MM.1S (cell line): ENCODE measurements at regions not wholly inside any gene's neighbourhood (a gene's known extent, or its start where the extent isn't known, plus 50 kb on each side); places are given as distances from the start of the nearest gene placed in this dataset.

Experiments used
- DNase-seq: peaks from one replicate; pipeline ENCODE4 v3.0.0-alpha.2; 2015
- H2AFZ ChIP-seq: fragments of 300-600 bp; sonication (generic); 2 replicates; pipeline ENCODE4 v1.6.0; 2016; ENCODE audit warnings: antibody characterized with exemption, low read length
- H3F3A ChIP-seq: fragments of 300-600 bp; sonication (generic); 2 replicates; pipeline ENCODE4 v1.6.1; 2016; ENCODE audit warnings: mild to moderate bottlenecking, antibody characterized with exemption, low read length, moderate library complexity, mixed read lengths; ENCODE audit not compliant: insufficient read depth
- H3K27ac ChIP-seq: fragments of 300-600 bp; sonication (generic); 2 replicates; pipeline ENCODE4 v1.5.1; 2016; ENCODE audit warnings: mild to moderate bottlenecking, low read length
- H3K27me3 ChIP-seq: fragments of 300-600 bp; sonication (generic); replicated peaks from 2 replicates; pipeline ENCODE4 v1.6.0; 2016; ENCODE audit warnings: low read length; ENCODE audit not compliant: insufficient read depth
- H3K36me3 ChIP-seq: fragments of 300-600 bp; sonication (generic); replicated peaks from 2 replicates; pipeline ENCODE4 v1.6.1; 2016; ENCODE audit warnings: mild to moderate bottlenecking, low read length, mixed read lengths; ENCODE audit not compliant: insufficient read depth
- H3K4me1 ChIP-seq: fragments of 300-600 bp; sonication (generic); 2 replicates; pipeline ENCODE4 v1.6.1; 2016; ENCODE audit warnings: low read length, mixed read lengths
- H3K4me2 ChIP-seq: fragments of 300-600 bp; sonication (generic); 2 replicates; pipeline ENCODE4 v1.6.0; 2016; ENCODE audit warnings: low read depth, low read length
- H3K4me3 ChIP-seq: fragments of 300-600 bp; sonication (generic); 2 replicates; pipeline ENCODE4 v1.5.1; 2016; ENCODE audit warnings: low read length, mixed read lengths
- H3K79me2 ChIP-seq: fragments of 300-600 bp; sonication (generic); 2 replicates; pipeline ENCODE4 v1.6.1; 2016; ENCODE audit warnings: mixed run types, low read length, mixed read lengths
- H3K9ac ChIP-seq: fragments of 300-600 bp; sonication (generic); 2 replicates; pipeline ENCODE4 v1.6.1; 2016; ENCODE audit warnings: low read length, mixed read lengths
- H3K9me2 ChIP-seq: fragments of 300-600 bp; sonication (generic); replicated peaks from 2 replicates; pipeline ENCODE4 v1.6.1; 2016; ENCODE audit warnings: mild to moderate bottlenecking, low read length, mixed read lengths; ENCODE audit not compliant: insufficient read depth
- H3K9me3 ChIP-seq: fragments of 300-600 bp; sonication (generic); replicated peaks from 2 replicates; pipeline ENCODE4 v1.6.1; 2016; ENCODE audit warnings: mild to moderate bottlenecking, low read length, mixed read lengths; ENCODE audit not compliant: insufficient read depth
- H4K20me1 ChIP-seq: fragments of 300-600 bp; sonication (generic); 2 replicates; pipeline ENCODE4 v1.6.1; 2016; ENCODE audit warnings: mild to moderate bottlenecking, low read length, moderate library complexity, mixed read lengths; ENCODE audit not compliant: insufficient read depth
- CTCF ChIP-seq: fragments of 300-600 bp; sonication (generic); IDR thresholded peaks from 2 replicates; pipeline ENCODE4 v1.5.1; 2016; ENCODE audit warnings: antibody characterized with exemption, low read length, mixed read lengths
- EZH2 ChIP-seq: fragments of 300-600 bp; sonication (generic); optimal IDR thresholded peaks from 2 replicates; pipeline ENCODE3; 2017; ENCODE audit warnings: low read depth, mild to moderate bottlenecking, antibody characterized with exemption, low read length, mixed read lengths
- EZH2phosphoT487 ChIP-seq: fragments of 300-600 bp; sonication (generic); IDR thresholded peaks from 2 replicates; pipeline ENCODE4 v1.6.1; 2018; ENCODE audit warnings: antibody characterized with exemption, low read length

DNA sequence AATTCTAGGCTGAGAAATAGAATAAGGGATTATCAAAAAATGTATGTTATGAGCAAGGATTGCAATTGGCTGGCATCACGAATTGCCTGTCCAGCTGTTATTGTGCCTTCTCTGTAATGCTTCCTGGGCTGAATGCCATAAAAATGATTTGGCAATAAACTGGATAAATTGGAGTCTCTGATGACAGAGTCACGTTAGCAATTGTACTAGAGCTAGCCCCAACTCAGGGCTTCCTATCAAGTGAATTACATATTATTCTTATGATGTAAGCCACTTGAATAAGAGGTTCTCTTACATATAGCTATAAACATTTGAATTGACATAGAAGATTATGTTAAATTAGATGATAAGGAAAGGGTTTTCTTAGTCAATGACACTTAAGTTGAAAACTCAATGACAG, 607.5 kb upstream of the REG3G start:
- no peak overlapping the region for H3K4me2 ChIP-seq
- H3K79me2 ChIP-seq: no peaks in the 10 kb centered on the region

DNA sequence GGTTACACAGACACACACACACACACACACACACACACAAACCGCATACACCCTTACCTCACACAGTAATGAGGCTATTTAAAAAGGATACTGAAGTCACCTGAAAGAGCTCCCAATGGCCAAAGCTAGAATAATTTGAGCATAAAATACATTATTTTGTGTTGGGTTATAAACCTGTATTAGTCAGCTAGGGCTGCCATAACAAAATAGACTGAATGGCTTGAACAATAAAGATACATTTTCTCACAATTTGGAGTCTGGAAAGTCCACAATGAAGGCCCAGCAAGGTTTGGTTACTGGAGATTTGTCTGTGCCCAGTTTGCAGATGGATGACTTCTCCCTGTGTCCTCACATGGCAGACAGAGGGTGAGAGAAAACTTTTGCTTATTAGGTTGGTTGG, 605.4 kb upstream of the REG3G start:
- Histone ChIP-seq H3K9me2 (no peaks in the 10 kb centered on the region), H3K4me2 (no peak overlapping the region), H3K27me3 (no peaks in the 10 kb centered on the region), H3K36me3 (no peaks in the 10 kb centered on the region), H3K4me1 (no peaks in the 10 kb centered on the region), H3K9me3 (no peaks in the 10 kb centered on the region), H3K9ac (no peak overlapping the region), H3F3A (no peaks in the 10 kb centered on the region), H3K27ac (no peak overlapping the region), H3K79me2 (no peaks in the 10 kb centered on the region), H2AFZ (no peak overlapping the region), H3K4me3 (no peak overlapping the region), H4K20me1 (no peaks in the 10 kb centered on the region)
- DNase-seq: no peak
- TF ChIP-seq EZH2 (no peak), CTCF (no peak), EZH2phosphoT487 (no peak)

More for the DNA sequence above, 607.5 kb upstream of the REG3G start:
- Histone ChIP-seq H3F3A (no peaks in the 10 kb centered on the region), H3K4me1 (no peaks in the 10 kb centered on the region), H3K9me3 (no peaks in the 10 kb centered on the region), H2AFZ (no peak overlapping the region), H3K9me2 (no peaks in the 10 kb centered on the region), H3K27me3 (no peaks in the 10 kb centered on the region), H3K4me3 (no peak overlapping the region), H4K20me1 (no peaks in the 10 kb centered on the region), H3K27ac (no peak overlapping the region), H3K9ac (no peak overlapping the region), H3K36me3 (no peaks in the 10 kb centered on the region)
- DNase-seq: no peak
- no peak for TF ChIP-seq EZH2
- TF ChIP-seq CTCF: no peak
- no peak for TF ChIP-seq EZH2phosphoT487

- Histone ChIP-seq H2AFZ (no peak overlapping the region), H3K9me3 (no peaks in the 10 kb centered on the region), H3K4me1 (no peaks in the 10 kb centered on the region), H3K9ac (no peak overlapping the region), H3K9me2 (no peaks in the 10 kb centered on the region), H3K4me2 (no peak overlapping the region), H4K20me1 (no peaks in the 10 kb centered on the region), H3K36me3 (no peaks in the 10 kb centered on the region), H3K79me2 (no peaks in the 10 kb centered on the region), H3F3A (no peaks in the 10 kb centered on the region), H3K27ac (no peak overlapping the region), H3K4me3 (no peak overlapping the region), H3K27me3 (no peaks in the 10 kb centered on the region)
- TF ChIP-seq EZH2phosphoT487 (no peak), EZH2 (no peak), CTCF (no peak)
- DNase-seq: no peak
Observed at GRCh38 chr2:78423631-78424030, 601.9 kb upstream of the REG3G start.
